GM19452 (cell line): ENCODE measurements at regions not wholly inside any gene's neighbourhood (a gene's known extent, or its start where the extent isn't known, plus 50 kb on each side); places are given as distances from the start of the nearest gene placed in this dataset.

Experiments used
- ATAC-seq: cut with Tn5 transposase; IDR thresholded peaks from one replicate; pipeline ENCODE4 v1.9.1; 2021; ENCODE audit not compliant: unreplicated experiment

- ATAC-seq = no peak
Measured at GRCh38 chr7:125399408-125399807, 469.8 kb upstream of the POT1 start.

GRCh38 chr7:125396466-125397151 is 467.0 kb upstream of the POT1 start:
- ATAC-seq = no peak

GRCh38 chr7:125391921-125392320 is 462.3 kb upstream of the POT1 start:
- ATAC-seq = no peak

- no peak for ATAC-seq
Measured at GRCh38 chr7:125390981-125391380, 461.4 kb upstream of the POT1 start.

- no peak for ATAC-seq
Measured at GRCh38 chr7:125386211-125386610, 456.6 kb upstream of the POT1 start.

GRCh38 chr7:125383324-125383723 is 453.7 kb upstream of the POT1 start:
- no peak for ATAC-seq

- no peak for ATAC-seq
Measured at GRCh38 chr7:125382401-125382800, 452.8 kb upstream of the POT1 start.

GRCh38 chr7:125375942-125376341 is 446.3 kb upstream of the POT1 start:
- ATAC-seq = no peak

GRCh38 chr7:125370502-125370901 is 440.9 kb upstream of the POT1 start:
- no peak for ATAC-seq

- ATAC-seq = no peak
Measured at GRCh38 chr7:125363873-125364272, 434.2 kb upstream of the POT1 start.

GRCh38 chr7:125358551-125359167 is 429.0 kb upstream of the POT1 start:
- no peak for ATAC-seq

GRCh38 chr7:125357676-125358455 is 428.2 kb upstream of the POT1 start:
- ATAC-seq = no peak

- peak; percentile 44 for ATAC-seq
Measured at GRCh38 chr7:125355899-125356298, 426.3 kb upstream of the POT1 start.

- no peak for ATAC-seq
Measured at GRCh38 chr7:125347269-125347668, 417.6 kb upstream of the POT1 start.

GRCh38 chr7:125338110-125338509 is 408.5 kb upstream of the POT1 start:
- no peak for ATAC-seq

- no peak for ATAC-seq
Measured at GRCh38 chr7:125336326-125336725, 406.7 kb upstream of the POT1 start.

GRCh38 chr7:125326666-125327255 is 397.1 kb upstream of the POT1 start:
- no peak for ATAC-seq

GRCh38 chr7:125316466-125316865 is 386.8 kb upstream of the POT1 start:
- no peak for ATAC-seq

GRCh38 chr7:125299003-125299765 is 369.6 kb upstream of the POT1 start:
- no peak for ATAC-seq

GRCh38 chr7:125279961-125280360 is 350.3 kb upstream of the POT1 start:
- ATAC-seq = no peak

GRCh38 chr7:125278318-125278717 is 348.7 kb upstream of the POT1 start:
- ATAC-seq = no peak
